ENCODE measurements at regions not wholly inside any gene's neighbourhood (a gene's known extent, or its start where the extent isn't known, plus 50 kb on each side); places are given as distances from the start of the nearest gene placed in this dataset.
"Not testable (repeated sequence)": the region's sequence is repeated elsewhere in the genome, so short reads cannot be mapped to it uniquely, and the experiment has no call there.

DNA sequence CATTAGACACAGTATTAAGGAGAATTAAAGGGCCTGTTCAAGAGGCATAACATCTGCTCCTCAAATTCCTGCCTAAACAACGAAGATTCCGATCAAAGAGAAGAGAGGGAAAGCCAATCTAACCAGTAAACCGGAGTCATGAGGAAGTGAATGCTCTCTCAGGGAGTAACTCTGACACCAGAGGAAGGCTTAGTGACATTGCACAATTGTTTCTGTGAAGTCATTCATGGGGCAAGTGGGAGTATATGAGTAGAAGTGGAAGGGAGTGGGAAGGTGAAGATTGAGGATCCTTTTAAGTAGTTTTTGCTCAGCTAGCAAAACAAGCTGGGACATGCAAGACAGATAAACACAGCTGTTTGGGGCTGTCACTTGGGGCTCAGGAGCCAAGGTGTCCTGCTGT lies 136.4 kb upstream of the FAM174A start:
- in situ Hi-C loops (cut with HindIII; ENCODE audit: low sequenced_read_pairs), result not testable (repeated sequence)

- in situ Hi-C loops (cut with HindIII; ENCODE audit: low sequenced_read_pairs), result not testable (repeated sequence)
These were observed 155.8 kb upstream of the FAM174A start for GRCh38 chr5:100379254-100379858.

DNA sequence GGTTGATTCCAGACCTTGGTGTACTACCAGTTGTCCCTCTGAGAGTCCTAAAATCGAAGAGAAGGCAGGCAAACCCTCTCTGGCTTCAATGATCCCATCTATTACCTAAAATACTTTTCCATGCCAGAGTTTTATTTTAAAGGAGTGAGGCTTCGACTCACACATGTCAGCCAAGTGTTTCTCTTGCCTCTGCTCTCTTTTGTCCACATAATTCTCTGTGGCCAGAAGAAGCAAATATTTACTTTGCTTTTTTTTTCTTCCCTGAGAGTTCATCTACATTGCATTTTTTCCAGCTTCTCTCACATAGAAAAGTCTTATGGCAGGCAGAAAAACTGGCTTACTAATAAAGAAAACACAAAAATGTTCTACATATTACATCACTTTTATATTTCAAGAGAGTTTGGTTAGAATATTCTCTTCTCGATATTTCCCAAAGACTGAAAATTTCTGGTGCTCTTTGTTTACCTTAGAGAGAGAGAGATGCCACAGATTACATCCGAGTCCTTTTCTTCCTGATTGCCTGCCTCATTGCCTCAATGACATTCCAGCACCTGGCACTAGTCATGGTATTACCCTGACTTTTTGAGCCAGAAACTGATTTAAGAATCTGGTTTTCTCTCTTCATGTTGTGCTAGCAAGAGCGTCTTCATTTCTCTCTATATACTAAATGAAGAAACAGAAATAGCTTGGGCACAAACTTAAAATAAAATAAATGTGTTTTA lies 170.3 kb upstream of the FAM174A start:
- in situ Hi-C loops (cut with HindIII; ENCODE audit: low sequenced_read_pairs), result not testable (repeated sequence)

GRCh38 chr5:100364343-100364742 lies 170.8 kb upstream of the FAM174A start:
- in situ Hi-C loops (cut with HindIII; ENCODE audit: low sequenced_read_pairs), result not testable (repeated sequence)

- in situ Hi-C loops (cut with HindIII; ENCODE audit: low sequenced_read_pairs), result not testable (repeated sequence)
These were observed 175.2 kb upstream of the FAM174A start for GRCh38 chr5:100359998-100360397.

DNA sequence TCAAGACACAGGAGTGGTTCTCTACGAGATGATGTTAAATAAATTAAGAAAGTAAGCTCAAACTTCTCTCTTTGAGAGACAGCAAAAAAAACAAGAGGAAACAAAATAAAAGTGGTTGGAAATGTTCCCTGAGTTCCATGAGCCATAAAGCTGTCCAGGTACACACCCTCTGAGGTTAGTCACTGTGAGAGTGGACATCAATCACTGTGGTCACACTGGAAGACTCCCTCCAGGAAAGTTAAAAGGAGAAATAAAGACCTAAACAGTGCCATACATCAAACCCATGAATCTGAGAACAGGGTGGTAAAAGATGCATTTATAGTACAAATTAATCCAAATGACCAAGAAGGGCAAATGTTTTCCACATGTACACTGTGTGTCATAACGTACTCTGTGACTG lies 188.9 kb upstream of the FAM174A start:
- in situ Hi-C loops (cut with HindIII; ENCODE audit: low sequenced_read_pairs), result not testable (repeated sequence)

DNA sequence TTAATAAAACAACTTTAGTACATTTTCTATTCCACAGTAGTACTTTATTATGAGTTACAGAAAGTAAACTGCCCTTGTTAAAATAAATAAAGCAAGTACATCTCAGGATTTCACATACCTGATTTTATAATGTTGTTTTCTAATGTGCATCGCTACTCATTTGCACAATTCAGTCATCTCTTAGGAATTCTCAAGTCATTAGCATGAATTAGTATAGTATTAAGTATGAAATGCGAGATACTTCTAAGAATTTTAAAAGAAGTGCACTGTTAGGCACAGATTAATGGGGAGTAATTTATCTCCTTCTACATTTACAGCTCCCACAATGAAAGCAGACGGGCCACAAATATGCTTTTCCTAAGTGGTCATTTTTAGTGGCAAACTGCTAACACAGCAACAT lies 193.7 kb upstream of the FAM174A start:
- in situ Hi-C loops (cut with HindIII; ENCODE audit: low sequenced_read_pairs), result not testable (repeated sequence)

DNA sequence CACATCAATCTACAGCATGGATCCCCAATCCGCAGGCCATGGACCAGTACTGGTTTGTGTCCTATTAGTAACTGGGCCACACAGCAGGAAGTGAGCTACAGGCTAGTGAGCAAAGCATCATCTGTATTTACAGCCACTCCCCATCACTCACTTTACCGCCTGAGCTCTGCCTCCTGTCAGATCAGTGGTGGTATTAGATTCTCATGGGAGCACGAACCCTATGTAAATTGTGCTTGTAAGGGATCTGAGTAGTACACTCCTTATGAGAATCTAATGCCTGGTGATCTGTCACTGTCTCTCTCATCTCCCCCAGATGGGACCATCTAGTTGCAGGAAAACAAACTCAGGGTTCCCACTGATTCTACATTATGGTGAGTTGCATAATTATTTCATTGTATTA lies 212.7 kb upstream of the FAM174A start:
- in situ Hi-C loops (cut with HindIII; ENCODE audit: low sequenced_read_pairs), result no loop called here

GRCh38 chr5:100319885-100320284 lies 215.3 kb upstream of the FAM174A start:
- in situ Hi-C loops (cut with HindIII; ENCODE audit: low sequenced_read_pairs), result no loop called here

GRCh38 chr5:100313657-100314056 lies 221.5 kb upstream of the FAM174A start:
- in situ Hi-C loops (cut with HindIII; ENCODE audit: low sequenced_read_pairs), result no loop called here

DNA sequence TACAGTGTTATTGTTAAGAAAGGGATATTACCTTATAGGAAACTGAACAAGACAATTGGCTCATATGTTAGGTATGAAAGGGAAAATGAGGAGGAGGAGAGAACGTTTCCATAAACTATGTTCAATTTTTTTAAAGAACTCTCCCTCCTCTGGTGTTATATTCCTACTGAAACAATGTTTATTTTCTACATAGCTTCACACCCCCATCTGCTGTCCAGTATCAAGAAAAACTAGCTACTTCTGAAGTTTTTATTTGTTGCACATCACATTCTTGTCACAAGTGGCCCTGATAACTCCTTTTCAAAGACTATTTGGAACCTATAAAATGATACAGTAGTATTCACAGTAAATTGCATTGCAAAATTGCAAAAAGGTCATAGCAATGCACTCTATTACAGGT lies 223.4 kb upstream of the FAM174A start:
- in situ Hi-C loops (cut with HindIII; ENCODE audit: low sequenced_read_pairs), result no loop called here

- in situ Hi-C loops (cut with HindIII; ENCODE audit: low sequenced_read_pairs), result no loop called here
These were observed 229.2 kb upstream of the FAM174A start for GRCh38 chr5:100306000-100306399.

DNA sequence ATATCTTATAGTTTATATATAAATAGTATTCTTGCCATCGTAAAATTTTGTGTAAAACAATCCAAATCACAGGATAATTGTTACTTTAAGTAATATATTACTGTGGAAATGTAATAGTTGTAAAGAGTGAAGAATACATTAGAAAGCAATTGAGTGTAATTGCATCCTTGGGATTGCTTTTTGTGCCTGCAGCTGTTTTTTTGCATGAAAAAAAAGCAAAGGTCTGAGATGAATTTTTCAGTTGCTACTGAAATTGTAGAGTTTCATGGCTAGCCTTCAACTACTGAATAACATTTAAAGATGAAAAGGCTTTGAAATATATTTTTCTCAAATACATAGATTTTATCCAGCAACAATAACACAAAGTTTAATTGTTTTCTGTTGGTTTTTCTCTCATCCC lies 232.0 kb upstream of the FAM174A start:
- in situ Hi-C loops (cut with HindIII; ENCODE audit: low sequenced_read_pairs), result no loop called here

- in situ Hi-C loops (cut with HindIII; ENCODE audit: low sequenced_read_pairs), result no loop called here
These were observed 235.9 kb upstream of the FAM174A start for GRCh38 chr5:100299261-100299660.

GRCh38 chr5:100276071-100276470 lies 259.1 kb upstream of the FAM174A start:
- in situ Hi-C loops (cut with HindIII; ENCODE audit: low sequenced_read_pairs), result no loop called here

GRCh38 chr5:100275631-100276030 lies 259.5 kb upstream of the FAM174A start:
- in situ Hi-C loops (cut with HindIII; ENCODE audit: low sequenced_read_pairs), result no loop called here

DNA sequence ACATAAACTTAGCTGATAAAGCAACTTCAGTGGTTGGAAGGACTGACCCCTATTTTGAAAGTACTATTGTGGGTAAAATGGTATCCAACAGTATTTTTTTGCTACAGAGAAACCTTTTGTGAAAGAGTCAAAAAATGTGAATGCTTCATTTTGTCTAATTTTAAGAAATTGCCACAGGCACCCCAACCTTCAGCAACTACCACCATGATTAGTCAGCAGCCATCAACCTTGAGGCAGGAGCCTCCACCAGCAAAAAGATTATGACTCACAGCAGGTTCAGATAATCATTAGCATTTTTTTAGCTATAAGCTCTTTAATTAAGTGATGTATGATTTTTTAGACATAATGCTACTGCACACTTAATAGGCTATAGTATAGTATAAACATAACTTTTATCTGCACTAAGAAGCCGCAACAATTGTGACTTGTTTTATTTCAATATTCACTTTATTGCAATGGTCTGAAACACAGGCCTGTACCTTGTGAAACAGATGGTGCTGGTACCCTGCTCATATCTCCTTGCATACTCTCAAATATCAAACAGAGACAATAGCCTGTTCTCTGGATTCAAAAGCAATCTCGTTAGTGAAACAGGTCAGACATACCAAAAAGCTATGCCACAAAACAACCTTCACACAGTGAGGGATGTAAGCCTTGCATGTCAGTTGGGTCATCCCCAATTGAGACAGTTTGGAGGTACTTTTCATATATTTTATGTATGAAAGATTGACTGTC lies 261.2 kb upstream of the FAM174A start:
- in situ Hi-C loops (cut with HindIII; ENCODE audit: low sequenced_read_pairs), result no loop called here

DNA sequence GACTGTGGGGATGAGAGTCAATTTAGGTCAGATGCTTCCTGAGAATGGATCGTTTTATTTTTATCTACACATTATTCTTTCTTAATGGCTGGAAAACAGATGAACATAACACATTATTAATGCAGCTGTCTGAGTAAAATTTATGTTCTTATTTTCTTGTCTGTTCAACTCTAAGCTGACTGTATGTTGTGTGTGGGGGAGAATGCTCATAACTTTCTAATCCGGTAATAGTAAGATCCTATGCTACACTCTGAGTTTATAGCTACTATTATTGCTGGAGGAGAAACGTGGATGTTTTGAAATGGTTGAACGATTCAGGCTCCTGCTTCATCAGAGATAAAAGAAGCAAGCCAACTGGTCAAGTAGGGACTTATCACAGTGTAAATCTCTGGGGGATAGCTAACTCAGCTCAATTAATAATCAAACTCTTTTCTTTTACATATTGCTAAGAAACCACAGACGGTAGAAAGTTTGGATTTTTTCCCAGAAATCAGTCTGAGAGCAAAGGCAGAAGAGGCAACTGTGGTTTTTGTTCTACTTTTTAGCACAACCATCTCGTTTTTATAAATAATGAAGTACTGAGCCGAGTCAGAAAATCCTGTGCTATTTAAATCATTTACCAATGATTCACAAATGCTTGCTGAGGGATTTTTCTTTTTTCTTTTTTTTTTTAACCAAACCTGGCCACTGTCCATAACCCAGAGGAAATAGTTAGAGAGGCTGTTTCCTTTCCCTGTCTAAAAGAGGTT lies 265.0 kb upstream of the FAM174A start:
- in situ Hi-C loops (cut with HindIII; ENCODE audit: low sequenced_read_pairs), result no loop called here

DNA sequence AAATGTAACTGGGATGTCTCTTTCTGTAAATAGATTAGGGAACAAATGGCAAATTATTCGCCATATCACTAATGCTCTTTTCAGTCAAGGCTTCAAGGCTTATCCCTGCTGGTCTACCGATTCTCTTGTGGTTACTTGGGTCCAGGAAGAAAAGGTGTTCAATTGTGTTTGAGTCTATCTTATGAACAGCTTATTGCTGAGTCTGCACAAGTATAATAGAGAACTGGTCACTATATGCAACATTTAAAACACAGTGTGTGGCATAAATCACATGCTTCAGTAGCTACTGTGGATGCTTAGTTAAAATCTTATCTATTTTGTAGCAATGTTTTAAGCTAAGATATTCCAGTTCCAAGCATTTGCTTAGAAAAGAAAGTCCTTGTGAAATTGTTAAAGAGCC lies 274.2 kb upstream of the FAM174A start:
- in situ Hi-C loops (cut with HindIII; ENCODE audit: low sequenced_read_pairs), result no loop called here

- in situ Hi-C loops (cut with HindIII; ENCODE audit: low sequenced_read_pairs), result no loop called here
These were observed 282.2 kb upstream of the FAM174A start for GRCh38 chr5:100252944-100253343.

GRCh38 chr5:100252037-100252436 lies 283.1 kb upstream of the FAM174A start:
- in situ Hi-C loops (cut with HindIII; ENCODE audit: low sequenced_read_pairs), result no loop called here
